OCI-LY7 (cell line): ENCODE measurements at regions not wholly inside any gene's neighbourhood (a gene's known extent, or its start where the extent isn't known, plus 50 kb on each side); places are given as distances from the start of the nearest gene placed in this dataset.

Source experiments
- BruUV-seq: library from RNA; stranded (reverse); fragments of 400-500 nt; replicated peaks from 2 replicates; lab custom pipeline; 2021; lab: Mats Ljungman, UMichigan
- CTCF ChIA-PET: fragments of 300-600 bp; sonication (Branson Sonifier 250); formaldehyde crosslinking; loops from one replicate; lab custom pipeline; 2022; ENCODE audit warnings: antibody characterized with exemption; ENCODE audit not compliant: unreplicated experiment; lab: Charles Lee
- POLR2A ChIA-PET: fragments of 300-600 bp; sonication (Branson Sonifier 250); formaldehyde crosslinking; loops from one replicate; lab custom pipeline; 2022; ENCODE audit warnings: antibody characterized with exemption; lab: Charles Lee
- DNase-seq: peaks from one replicate; pipeline ENCODE4 v3.0.0-alpha.2; 2015; ENCODE audit warnings: low spot score
- H2AFZ ChIP-seq: fragments of 200-600 bp; sonication (generic), shearing (Covaris generic); 2 replicates; pipeline ENCODE4 v1.6.1; 2014; ENCODE audit warnings: mild to moderate bottlenecking, antibody characterized with exemption, low read length, moderate library complexity
- H3K27ac ChIP-seq: fragments of 200-600 bp; sonication (generic); 2 replicates; pipeline ENCODE4 v1.5.1; 2014; ENCODE audit warnings: mixed run types, low read depth, mild to moderate bottlenecking, moderate library complexity, low read length, inconsistent platforms; ENCODE audit not compliant: poor library complexity, severe bottlenecking
- H3K36me3 ChIP-seq: fragments of 200-600 bp; sonication (generic); 2 replicates; pipeline ENCODE4 v1.6.1; 2014; ENCODE audit warnings: mild to moderate bottlenecking, antibody characterized with exemption, low read length, moderate library complexity, mixed read lengths; ENCODE audit not compliant: insufficient read depth
- H3K4me1 ChIP-seq: fragments of 200-600 bp; sonication (generic); 2 replicates; pipeline ENCODE4 v1.5.1; 2014; ENCODE audit warnings: mild to moderate bottlenecking, low read length; ENCODE audit not compliant: insufficient read depth, poor library complexity, severe bottlenecking
- H3K4me2 ChIP-seq: fragments of 200-600 bp; sonication (generic); 2 replicates; pipeline ENCODE4 v1.6.1; 2014; ENCODE audit warnings: mild to moderate bottlenecking, low read length
- H3K4me3 ChIP-seq: fragments of 200-600 bp; sonication (generic); 2 replicates; pipeline ENCODE4 v1.5.1; 2014; ENCODE audit warnings: mild to moderate bottlenecking, low read depth, low read length; ENCODE audit not compliant: poor library complexity, severe bottlenecking
- H3K79me2 ChIP-seq: fragments of 200-600 bp; sonication (generic); 2 replicates; pipeline ENCODE4 v1.6.1; 2016; ENCODE audit warnings: low read depth, mild to moderate bottlenecking, low read length, moderate library complexity, mixed read lengths; ENCODE audit not compliant: insufficient read depth
- H3K9me2 ChIP-seq: fragments of 200-600 bp; sonication (generic); 2 replicates; pipeline ENCODE4 v1.6.1; 2016; ENCODE audit warnings: mild to moderate bottlenecking, low read length, mixed read lengths; ENCODE audit not compliant: insufficient read depth
- H3K9me3 ChIP-seq: fragments of 200-600 bp; sonication (generic); 2 replicates; pipeline ENCODE4 v1.6.1; 2014; ENCODE audit warnings: mild to moderate bottlenecking, mixed run types, low read length, mixed read lengths
- H4K20me1 ChIP-seq: fragments of 200-600 bp; sonication (generic); 2 replicates; pipeline ENCODE4 v1.6.1; 2014; ENCODE audit warnings: mild to moderate bottlenecking, antibody characterized with exemption, low read length, moderate library complexity, mixed read lengths; ENCODE audit not compliant: insufficient read depth
- EZH2phosphoT487 ChIP-seq: fragments of 200-600 bp; sonication (generic); IDR thresholded peaks from 2 replicates; pipeline ENCODE4 v1.6.1; 2018; ENCODE audit warnings: low read depth, borderline replicate concordance, mild to moderate bottlenecking, mixed run types, antibody characterized with exemption, low read length, moderate library complexity, mixed read lengths
- intact Hi-C: fragments of 100-400 bp; cut with micrococcal nuclease; formaldehyde crosslinking; loops from one replicate; pipeline ENCODE4 v1.10.0; 2022; ENCODE audit not compliant: unreplicated experiment
- TF ChIP-seq, protein P1 (sequence below): fragments of 200-600 bp; sonication (generic); conservative IDR thresholded peaks from 2 replicates; pipeline ENCODE4 v1.5.1; 2014; ENCODE audit warnings: mild to moderate bottlenecking, antibody characterized with exemption, low read length, moderate library complexity, mixed read lengths

DNA sequence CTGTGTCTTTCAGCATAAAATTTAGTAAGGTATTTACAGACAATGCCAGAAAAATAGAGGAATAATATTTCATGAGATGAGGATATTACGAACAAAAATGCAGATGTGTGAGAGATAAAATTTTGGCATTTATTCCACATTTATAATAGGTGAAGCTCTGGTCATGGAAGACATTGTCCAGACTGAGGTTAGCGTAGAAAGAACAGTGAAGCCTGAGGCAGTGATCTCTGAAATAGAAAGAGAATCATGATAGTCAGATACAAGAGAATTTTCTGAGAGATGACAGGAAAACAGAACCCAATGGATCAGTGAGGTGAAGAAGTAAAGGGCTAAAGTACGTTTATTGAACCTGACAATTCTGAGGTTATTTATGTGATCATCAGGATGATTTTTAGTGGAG, 1155.9 kb upstream of the GJE1 start:
- H2AFZ ChIP-seq, result no peak overlapping the region
- H4K20me1 ChIP-seq, result no peaks in the 10 kb centered on the region
- H3K4me1 ChIP-seq, result no peaks in the 10 kb centered on the region
- H3K9me2 ChIP-seq, result no peaks in the 10 kb centered on the region
- no peak overlapping the region for H3K4me2 ChIP-seq
- H3K79me2 ChIP-seq, result no peaks in the 10 kb centered on the region
- ChIA-PET CTCF (no interaction called here), POLR2A (no interaction called here)
- DNase-seq, result no peak
- no peaks in the 10 kb centered on the region for H3K36me3 ChIP-seq
- no peak overlapping the region for H3K27ac ChIP-seq
- TF ChIP-seq, protein P1, sequence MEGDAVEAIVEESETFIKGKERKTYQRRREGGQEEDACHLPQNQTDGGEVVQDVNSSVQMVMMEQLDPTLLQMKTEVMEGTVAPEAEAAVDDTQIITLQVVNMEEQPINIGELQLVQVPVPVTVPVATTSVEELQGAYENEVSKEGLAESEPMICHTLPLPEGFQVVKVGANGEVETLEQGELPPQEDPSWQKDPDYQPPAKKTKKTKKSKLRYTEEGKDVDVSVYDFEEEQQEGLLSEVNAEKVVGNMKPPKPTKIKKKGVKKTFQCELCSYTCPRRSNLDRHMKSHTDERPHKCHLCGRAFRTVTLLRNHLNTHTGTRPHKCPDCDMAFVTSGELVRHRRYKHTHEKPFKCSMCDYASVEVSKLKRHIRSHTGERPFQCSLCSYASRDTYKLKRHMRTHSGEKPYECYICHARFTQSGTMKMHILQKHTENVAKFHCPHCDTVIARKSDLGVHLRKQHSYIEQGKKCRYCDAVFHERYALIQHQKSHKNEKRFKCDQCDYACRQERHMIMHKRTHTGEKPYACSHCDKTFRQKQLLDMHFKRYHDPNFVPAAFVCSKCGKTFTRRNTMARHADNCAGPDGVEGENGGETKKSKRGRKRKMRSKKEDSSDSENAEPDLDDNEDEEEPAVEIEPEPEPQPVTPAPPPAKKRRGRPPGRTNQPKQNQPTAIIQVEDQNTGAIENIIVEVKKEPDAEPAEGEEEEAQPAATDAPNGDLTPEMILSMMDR, result no peak
- TF ChIP-seq EZH2phosphoT487, result no peak
- no peak overlapping the region for H3K4me3 ChIP-seq
- no TSS peak for BruUV-seq
- no peaks in the 10 kb centered on the region for H3K9me3 ChIP-seq
- intact Hi-C loops, result no loop called here

DNA sequence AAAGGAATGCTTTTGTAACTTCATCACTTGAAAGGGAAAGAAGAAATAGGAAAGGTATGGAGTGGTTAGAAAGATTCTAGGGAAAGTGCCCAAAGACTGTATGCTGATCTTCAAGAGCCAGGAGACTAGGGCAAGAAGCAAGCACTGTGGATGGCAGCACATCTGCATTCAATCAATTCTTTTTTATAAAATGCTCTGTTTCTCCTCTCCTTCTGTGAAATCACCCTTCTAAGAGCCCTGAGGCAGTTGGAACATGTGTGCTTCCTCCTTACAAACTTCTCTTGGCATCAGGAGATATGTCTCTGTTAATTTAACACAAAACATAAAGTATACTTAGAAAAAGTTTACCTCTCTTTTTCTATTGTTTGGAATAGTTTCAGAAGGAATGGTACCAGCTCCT, 1162.2 kb upstream of the GJE1 start:
- ChIA-PET CTCF (no interaction called here), POLR2A (no interaction called here)
- intact Hi-C loops, result no loop called here
- H3K9me2 ChIP-seq, result no peaks in the 10 kb centered on the region
- H3K4me1 ChIP-seq, result no peaks in the 10 kb centered on the region
- H3K9me3 ChIP-seq, result no peaks in the 10 kb centered on the region
- no peak overlapping the region for H3K4me3 ChIP-seq
- H3K79me2 ChIP-seq, result no peaks in the 10 kb centered on the region
- no peak overlapping the region for H3K27ac ChIP-seq
- H4K20me1 ChIP-seq, result no peaks in the 10 kb centered on the region
- H3K36me3 ChIP-seq, result no peaks in the 10 kb centered on the region
- H2AFZ ChIP-seq, result no peak overlapping the region
- BruUV-seq, result no TSS peak
- no peak for DNase-seq
- no peak for TF ChIP-seq EZH2phosphoT487
- TF ChIP-seq, protein P1, result no peak
- H3K4me2 ChIP-seq, result no peak overlapping the region

DNA sequence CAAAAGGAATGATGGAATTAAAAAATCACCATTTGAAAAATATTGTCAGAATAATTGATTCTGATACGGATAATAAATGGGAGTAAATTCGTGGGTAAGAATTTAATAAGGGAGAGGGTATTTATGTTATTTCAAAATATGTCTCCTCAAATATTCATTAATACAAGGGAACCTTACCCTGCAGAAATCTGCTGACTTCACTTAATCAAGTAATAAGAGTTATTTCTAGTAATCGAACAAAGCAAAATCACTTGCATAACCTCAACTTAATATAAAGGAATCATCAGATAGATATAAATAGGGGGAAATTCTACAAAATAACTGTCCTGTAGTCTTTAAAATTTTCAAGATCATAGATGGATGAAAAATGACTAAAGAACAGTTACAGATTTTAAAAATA, 1164.7 kb upstream of the GJE1 start:
- H3K4me2 ChIP-seq, result no peak overlapping the region
- no peaks in the 10 kb centered on the region for H3K36me3 ChIP-seq
- H3K4me3 ChIP-seq, result no peak overlapping the region
- H3K79me2 ChIP-seq, result no peaks in the 10 kb centered on the region
- ChIA-PET POLR2A (no interaction called here), CTCF (interaction anchor here (0.6 kb wide), 1 partner anchor 93 kb away, joined by 3 read pairs; no protein-coding TSS in a partner anchor)
- no peak overlapping the region for H2AFZ ChIP-seq
- BruUV-seq, result no TSS peak
- no peak for TF ChIP-seq EZH2phosphoT487
- TF ChIP-seq, protein P1, result no peak
- no peak for DNase-seq
- no peak overlapping the region for H3K27ac ChIP-seq
- intact Hi-C loops, result no loop called here
- no peaks in the 10 kb centered on the region for H3K9me2 ChIP-seq
- no peaks in the 10 kb centered on the region for H4K20me1 ChIP-seq
- no peaks in the 10 kb centered on the region for H3K4me1 ChIP-seq
- no peaks in the 10 kb centered on the region for H3K9me3 ChIP-seq
